SK-N-SH treated with all-trans-retinoic acid at 6 μM for 48 hours (cell line): ENCODE measurements at regions not wholly inside any gene's neighbourhood (a gene's known extent, or its start where the extent isn't known, plus 50 kb on each side); places are given as distances from the start of the nearest gene placed in this dataset.

Source experiments
- ZNF8 ChIP-seq: fragments of 450-650 bp; formaldehyde crosslinking; IDR thresholded peaks from 2 replicates; pipeline ENCODE4 v1.5.0; 2020; ENCODE audit warnings: mild to moderate bottlenecking, moderate library complexity
- TF ChIP-seq, protein P1 (sequence below): fragments of 250-450 bp; sonication (Bioruptor Pico); IDR thresholded peaks from 2 replicates; pipeline ENCODE4 v1.5.0; 2020; ENCODE audit warnings: mild to moderate bottlenecking, moderate library complexity

DNA sequence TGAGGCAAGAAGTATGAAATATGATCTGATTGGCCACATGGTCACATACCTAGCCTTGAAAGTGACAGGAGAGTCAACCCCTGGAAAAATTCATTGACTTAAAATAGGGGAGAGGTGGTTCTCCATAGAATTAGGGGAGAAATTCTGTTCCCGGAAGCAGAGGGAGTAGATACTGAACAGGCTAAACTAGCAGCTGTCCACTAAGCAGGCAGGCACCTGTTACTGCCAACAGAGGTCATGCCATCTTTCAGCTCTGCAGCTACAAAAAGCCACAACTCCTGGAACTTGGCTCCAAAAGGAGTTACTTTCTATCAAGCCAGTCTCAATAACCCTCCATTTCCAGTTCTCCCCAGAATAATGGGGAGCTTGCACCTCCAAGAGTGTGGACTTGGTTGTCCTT is 352.5 kb downstream of the MAFB start:
- TF ChIP-seq ZNF8 (CRISPR knock-in tag): no peak
- TF ChIP-seq, protein P1, sequence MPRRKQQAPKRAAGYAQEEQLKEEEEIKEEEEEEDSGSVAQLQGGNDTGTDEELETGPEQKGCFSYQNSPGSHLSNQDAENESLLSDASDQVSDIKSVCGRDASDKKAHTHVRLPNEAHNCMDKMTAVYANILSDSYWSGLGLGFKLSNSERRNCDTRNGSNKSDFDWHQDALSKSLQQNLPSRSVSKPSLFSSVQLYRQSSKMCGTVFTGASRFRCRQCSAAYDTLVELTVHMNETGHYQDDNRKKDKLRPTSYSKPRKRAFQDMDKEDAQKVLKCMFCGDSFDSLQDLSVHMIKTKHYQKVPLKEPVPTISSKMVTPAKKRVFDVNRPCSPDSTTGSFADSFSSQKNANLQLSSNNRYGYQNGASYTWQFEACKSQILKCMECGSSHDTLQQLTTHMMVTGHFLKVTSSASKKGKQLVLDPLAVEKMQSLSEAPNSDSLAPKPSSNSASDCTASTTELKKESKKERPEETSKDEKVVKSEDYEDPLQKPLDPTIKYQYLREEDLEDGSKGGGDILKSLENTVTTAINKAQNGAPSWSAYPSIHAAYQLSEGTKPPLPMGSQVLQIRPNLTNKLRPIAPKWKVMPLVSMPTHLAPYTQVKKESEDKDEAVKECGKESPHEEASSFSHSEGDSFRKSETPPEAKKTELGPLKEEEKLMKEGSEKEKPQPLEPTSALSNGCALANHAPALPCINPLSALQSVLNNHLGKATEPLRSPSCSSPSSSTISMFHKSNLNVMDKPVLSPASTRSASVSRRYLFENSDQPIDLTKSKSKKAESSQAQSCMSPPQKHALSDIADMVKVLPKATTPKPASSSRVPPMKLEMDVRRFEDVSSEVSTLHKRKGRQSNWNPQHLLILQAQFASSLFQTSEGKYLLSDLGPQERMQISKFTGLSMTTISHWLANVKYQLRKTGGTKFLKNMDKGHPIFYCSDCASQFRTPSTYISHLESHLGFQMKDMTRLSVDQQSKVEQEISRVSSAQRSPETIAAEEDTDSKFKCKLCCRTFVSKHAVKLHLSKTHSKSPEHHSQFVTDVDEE (CRISPR knock-in tag): no peak
